Activated CD4-positive, alpha-beta T cell treated with anti-CD3 and anti-CD28 coated beads for 1 hour (primary cell): ENCODE measurements at regions not wholly inside any gene's neighbourhood (a gene's known extent, or its start where the extent isn't known, plus 50 kb on each side); places are given as distances from the start of the nearest gene placed in this dataset.
A peak's percentile ranks its signal among the peaks of the same experiment; 100 is the strongest.

Source experiments
- DNase-seq: peaks from one replicate; pipeline ENCODE4 v3.0.0-alpha.2; 2020

DNA sequence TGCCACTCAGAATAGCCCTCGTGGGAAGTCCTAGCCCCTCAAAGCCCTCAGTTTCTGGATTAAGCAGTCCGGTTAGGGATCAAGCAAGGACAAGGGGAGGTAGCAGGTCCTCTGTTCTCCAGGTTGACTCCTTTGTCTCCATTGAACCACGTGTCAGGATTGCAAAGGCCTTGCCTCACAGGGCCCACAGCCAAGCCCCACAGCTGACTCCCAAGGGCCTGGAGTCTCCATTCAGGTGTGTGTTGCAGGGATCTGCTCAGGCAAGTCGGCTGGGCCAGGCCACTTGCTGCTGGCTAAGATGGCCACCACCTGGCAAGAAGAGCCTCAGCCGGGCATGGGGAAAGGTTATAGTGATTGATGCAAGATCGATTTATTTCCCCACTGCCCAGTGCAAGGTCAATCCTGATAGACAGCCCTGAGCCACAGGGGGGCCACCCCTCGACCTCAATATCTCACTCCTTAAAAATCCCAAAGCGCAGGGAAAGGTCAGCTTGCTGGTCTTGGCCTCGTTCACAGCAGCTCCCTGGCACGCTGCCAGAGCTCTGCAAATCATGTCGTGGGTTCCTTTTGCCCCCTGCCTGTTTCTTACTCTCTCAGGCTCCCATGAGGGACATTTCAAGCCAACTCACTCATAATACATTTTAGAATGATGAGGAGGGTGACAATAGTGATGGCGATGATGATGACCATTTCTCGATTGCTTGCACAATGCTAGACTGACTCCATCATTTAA lies 75.9 kb downstream of the EDN3 start:
- no peak for DNase-seq

DNA sequence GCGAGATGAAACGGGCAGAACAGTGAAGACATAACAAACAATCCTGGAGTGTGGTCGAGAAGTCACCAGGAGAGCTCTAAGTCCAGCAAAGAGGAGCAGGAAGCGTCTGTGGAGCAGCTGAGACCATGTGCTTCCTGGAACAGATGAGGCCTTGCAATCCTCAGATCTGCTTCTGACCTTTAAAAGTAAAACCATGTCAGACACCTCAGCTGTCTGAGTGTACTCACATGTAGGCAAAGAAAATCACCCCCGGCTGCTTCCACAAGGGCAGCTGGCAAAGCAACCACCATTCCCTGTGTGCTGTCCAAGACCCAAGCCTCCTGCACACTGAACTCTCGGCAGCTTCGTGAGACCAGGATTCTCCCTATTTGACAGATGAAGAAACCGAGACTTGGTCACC lies 76.6 kb downstream of the EDN3 start:
- DNase-seq = no peak

DNA sequence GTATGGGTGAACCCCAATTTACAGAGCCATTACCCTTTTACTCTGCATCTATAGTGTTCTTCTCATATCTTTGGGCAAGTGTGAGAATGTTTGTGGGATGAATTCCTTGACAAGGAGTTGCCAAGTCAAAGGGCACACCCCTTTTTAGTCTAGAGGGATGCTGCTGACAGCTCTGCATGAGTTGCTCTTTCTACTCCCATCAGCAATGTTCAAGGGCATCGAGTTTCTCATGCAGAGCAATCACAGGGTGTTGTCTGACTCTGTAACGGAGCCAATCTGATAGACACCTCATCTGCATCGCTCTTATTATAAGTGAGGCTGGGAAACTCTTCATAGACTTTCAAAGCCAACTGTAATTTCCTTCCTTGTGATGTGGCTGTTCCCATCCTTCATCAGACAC lies 77.4 kb downstream of the EDN3 start:
- DNase-seq = no peak

DNA sequence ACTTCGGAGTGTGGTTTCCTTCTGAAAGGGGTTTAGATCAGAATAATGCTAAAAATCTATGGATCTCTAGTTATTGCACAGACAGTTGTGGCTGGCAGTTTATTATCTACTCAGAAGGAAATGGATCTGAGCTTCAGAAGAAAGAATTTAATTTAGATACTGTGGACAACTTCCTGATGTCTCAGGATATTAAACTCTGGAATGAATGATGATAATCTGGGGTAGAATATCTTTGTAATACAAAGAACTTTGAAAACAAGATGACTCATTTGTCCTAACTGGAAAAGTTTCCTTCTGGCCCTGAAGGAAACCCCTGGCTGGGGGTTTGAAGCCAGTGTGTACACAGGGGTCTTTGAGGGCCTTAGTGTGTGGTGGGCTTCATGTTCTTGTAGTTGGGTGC lies 78.0 kb downstream of the EDN3 start:
- no peak for DNase-seq

DNA sequence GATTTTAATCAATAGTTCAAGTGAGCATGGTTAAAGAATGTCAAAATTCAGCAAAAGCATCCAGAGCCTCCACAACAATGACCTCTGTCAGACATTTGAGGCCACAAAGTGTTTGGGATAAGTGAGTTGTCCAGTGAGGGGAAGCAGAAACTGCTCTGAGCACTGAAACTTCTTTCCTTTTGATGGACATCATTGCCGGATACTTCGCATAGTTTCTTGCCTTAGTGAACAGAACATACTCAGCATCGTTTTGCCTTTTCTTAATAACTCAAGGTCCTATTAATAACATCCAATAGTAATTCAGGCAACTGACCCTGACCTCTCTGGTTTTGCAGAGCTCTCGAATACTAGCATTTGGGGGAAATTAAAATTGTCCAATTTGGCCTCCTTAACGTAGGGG lies 78.6 kb downstream of the EDN3 start:
- DNase-seq = no peak

DNA sequence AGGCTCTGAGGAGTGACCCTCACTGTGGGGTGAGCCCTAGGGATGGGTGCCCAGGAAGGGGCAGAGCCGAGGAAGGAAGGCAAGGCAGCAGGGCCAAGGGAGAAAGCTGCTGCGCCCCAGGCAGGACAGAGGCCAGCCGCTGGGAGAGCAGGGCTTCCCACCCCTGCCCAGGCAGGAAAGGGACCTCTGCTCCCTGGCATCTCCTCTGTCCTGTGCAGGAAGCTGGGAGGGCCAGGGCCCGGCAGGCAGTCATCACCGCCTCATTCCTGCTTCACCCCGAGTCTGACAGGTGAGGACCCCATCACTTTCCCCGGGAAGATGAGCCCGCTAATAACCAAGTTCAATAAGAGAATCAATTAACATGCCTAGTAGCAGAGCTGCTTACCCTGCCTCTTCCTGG lies 81.3 kb downstream of the EDN3 start:
- DNase-seq = no peak

DNA sequence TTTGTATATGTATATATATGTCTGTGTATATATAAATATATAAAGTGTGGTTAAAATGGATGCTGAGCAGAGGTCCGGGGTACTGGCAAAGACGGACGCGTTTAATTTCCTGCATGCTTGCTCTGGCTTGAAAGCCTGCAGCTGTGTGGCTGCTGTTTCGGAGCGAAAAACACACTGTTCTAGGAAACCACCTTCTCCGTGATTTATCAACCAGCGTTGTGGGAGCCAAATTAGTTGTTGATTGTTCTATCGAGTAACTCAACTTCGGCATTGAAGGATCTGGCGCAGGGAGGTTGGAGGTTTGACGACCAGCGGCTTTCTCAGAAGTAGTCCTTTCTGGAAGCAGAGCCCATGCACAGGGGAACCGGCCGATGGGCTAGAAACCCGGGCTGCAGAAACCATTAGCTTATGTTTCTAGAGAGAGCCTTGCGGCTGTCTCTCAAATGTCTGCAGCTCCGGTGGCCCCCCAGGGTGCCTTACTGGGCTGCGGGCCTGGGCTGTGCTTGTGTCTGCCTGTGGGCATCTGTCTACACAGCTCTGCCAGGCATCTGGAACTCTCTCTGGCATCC lies 81.8 kb downstream of the EDN3 start:
- no peak for DNase-seq

DNA sequence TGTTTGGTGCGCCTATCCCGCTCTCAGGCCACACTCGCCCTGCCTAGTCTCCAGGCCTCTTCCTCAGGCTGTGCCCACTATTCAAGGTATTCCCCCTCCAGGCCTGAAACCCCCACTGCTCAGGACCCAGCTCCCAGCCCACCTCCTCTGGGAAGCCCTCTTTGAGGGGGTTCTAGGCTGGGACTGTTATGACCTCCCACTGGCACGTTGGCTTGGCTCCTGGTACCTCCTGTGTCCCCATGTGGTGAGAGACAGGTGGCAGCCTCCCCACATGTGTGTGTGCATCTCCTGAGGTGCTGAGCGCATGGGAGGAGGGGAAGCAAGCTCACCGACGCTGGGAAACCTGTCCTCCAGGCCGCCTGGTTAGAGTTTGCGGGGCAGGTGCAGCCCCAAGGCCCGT lies 82.5 kb downstream of the EDN3 start:
- DNase-seq = no peak

DNA sequence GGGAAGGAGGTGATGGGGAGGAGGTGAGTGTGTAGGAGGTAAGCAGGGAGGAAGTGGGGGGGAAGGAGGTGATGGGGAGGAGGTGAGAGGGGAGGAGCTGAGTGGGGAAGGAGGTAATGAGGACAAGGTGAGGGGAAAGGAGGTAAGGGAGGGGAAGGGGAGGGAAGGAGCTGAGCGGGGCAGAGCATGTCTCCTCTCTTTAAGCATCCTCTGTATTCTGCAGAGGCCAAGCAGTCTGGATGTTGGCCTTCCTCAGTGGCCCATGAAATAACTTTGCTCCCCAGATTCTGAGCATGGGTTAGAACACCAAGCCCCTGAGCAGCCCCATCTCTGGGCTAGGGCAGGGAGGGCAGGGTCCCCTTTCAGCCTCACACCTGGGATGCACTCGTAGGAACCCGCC lies 84.6 kb downstream of the EDN3 start:
- DNase-seq = no peak

DNA sequence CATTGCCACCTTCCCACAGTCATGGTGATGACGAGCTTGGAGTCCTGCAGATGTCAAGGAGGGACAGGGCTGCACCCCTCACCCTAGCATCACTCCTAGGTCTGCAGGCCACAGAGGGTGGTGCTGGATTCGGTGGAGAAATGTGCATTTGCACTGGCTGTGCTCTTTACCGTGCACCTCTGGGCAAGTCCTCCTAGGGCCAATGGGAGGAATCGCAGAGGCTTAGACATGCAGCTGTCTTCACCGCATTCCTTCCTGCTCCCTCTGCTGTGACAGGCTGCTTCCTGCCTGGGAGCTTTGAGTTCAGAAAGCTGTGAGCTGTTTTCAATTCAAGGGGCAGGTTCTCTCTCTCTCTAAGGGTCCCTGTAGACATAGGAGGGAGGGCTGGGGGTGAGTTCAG lies 85.1 kb downstream of the EDN3 start:
- DNase-seq = no peak

DNA sequence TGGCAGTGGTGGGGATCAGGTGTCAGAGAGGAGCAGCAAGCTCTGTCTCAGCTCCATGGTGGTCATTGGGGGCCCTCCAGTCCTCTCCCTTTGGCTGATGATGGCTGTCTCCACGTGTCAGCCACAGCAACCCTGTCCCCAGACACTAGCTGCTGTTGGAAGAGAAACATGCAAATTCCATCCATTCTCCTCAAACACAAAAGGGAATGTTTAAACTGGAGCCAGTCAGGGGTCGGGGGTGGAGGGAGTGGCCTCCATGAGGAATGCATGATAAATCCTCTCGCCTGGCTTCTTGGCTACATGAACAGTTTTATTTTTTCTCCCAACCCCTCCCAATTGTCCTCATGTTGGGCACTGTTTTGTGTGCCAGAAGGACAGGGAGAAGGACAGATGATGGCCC lies 86.4 kb downstream of the EDN3 start:
- DNase-seq = no peak

DNA sequence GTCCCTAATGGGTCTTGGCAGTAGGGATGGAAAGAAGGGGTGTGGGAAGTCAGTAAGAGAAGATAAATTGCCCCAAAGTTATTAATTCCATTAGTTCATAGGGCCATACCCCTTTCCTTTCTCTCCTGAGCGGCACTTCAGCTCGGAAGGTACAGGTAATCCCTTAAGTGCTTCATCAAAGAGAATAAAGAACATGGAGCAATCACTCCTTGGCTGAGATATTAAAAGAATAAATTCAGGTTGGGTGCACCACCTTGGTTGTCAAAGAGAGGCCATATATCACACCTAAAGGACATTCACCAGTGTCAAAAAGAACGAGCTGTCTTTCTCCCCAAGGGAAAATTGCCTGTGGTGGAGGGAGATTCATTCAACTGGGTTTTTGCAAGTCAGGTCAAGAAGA lies 87.5 kb downstream of the EDN3 start:
- no peak for DNase-seq

DNA sequence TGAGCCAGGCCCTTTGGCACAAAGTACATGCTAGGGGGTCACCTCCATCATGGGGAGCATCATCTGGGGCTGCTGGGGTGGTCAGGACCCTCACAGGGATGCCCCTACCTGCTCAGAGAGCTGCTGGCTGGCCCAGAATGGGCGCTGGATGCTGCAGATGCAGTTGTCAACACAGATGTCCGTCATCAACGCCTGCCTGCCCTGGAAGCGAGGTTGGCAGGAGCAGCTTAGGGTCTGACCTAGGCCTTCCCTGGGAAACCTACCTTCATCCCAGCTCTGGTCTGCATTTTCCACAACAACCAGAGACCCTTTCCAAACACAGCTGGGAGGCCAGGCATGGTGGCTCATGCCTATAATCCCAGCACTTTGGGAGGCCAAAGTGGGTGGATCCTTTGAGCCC lies 88.0 kb downstream of the EDN3 start:
- DNase-seq = no peak

DNA sequence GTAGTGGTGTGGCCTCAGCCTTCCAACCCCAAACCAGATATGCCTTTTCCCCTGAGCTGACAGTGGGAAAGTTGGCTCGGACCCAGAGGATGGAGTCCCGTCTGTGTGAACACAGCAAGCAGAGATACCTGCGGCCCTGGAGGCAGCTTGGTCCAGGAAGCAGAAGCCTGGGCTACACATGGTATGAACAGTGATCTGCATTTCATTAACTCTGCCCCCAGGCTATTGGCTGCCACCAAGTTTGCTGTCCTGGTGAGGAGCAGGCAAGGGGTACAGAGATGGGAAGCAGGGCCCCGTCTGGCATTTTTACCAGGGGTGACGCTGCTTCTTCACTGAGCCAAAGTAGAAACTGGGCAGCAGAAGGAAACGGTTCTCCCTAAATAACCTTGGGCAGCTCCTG lies 90.0 kb downstream of the EDN3 start:
- DNase-seq = no peak

DNA sequence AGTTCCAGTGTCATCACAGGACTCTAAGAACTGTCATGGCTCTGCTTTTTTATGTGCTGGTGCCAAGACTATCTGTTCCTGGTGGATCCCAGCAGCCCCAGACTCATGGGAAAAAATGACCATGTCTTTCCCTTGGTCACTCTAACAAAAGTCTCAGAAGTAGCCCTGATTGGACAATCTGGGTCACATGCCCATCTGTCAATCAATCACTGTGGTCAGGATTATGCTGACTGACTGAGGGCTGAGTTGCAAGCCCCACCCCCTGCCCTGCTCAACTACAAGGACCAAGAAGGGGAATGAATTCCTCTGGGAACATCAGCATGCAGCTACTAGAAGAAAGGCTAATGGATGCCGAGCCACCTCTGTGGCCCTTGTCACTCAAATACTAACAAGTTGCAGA lies 91.6 kb downstream of the EDN3 start:
- no peak for DNase-seq

DNA sequence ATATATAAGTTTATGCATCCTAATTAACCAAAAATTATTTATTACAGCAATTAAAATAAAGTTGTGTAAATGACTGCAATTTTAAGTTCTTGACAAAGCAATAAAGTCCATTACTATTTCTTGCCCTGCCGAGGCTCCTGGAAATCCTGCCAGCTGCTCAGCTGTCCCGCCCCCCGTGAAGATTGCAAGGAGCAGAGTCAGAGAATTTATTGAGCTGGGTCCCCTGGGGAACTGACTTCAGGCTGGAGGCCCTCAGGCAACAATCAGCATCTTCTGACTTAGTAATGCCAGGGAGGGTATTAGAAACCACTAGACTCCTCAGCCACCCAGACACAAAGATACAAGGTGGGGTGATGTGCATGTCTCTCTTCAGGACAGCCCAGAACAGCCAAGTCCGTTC lies 92.3 kb downstream of the EDN3 start:
- no peak for DNase-seq

DNA sequence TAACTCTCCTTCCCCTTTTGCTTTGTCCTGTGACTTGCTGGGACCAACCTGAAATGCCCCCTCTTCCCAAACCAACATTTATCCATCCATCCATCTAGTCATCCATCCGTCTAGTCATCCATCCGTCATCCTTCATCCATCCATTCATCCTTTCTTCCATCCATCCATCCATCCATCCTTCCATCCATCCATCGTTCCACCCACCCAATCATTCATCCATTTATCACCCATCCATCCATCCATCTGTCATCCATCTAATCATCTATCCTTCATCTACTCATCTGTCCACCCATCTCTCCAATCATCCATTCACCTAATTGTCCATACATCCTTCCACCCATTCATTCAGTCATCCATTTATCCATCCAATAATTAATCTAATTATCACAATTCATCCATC lies 92.7 kb downstream of the EDN3 start:
- DNase-seq = no peak

DNA sequence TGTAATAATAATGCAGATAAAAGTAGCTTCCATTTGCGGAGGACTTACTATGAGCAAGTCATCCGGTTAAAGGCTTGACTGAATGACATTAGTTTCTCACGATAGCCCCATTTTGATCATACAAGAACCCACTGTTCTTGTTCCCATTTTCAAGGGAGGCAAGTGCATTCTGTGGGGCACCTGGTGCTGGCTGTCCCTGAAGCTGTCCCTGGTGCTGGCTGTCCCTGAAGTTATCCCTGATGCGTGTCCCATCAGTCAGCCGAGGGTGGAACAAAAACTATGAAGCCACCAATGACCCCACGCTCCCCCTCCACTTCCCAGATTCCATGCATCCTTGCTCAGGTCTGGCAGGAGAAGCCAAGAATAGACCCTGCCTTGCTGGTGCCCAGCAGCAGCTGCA lies 95.3 kb downstream of the EDN3 start:
- no peak for DNase-seq

DNA sequence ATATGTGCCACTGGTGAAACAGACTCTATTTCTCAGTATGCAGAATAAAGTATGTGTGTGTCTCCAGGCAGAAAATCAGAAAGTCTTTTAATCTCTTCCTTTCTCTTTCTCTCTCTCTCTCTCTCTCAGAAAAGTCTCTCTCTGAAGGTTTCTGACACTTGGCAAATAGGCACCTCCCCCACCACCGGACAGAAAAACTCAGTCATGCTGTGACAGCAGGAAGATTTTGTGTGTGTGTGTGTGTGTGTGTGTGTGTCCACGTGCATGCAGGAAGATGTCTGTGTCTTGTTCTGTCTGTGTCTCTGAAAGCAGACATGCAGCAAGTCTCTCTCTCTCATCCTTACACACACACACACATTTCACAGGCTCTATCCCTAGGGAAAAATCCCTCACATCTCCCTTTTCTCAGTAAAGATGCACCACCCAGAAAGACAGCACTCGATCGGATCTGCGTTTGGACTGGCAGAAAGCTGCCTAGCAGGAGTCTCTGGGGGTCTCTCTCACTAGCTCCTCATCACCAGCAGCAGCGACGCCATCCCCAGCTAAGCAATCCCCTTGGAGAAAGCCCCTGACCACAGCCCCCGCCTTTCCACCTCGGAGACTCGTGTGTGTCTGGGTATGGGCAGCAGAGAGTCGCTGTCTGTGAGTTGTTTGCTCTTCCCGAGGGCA lies 98.3 kb downstream of the EDN3 start:
- no peak for DNase-seq

DNA sequence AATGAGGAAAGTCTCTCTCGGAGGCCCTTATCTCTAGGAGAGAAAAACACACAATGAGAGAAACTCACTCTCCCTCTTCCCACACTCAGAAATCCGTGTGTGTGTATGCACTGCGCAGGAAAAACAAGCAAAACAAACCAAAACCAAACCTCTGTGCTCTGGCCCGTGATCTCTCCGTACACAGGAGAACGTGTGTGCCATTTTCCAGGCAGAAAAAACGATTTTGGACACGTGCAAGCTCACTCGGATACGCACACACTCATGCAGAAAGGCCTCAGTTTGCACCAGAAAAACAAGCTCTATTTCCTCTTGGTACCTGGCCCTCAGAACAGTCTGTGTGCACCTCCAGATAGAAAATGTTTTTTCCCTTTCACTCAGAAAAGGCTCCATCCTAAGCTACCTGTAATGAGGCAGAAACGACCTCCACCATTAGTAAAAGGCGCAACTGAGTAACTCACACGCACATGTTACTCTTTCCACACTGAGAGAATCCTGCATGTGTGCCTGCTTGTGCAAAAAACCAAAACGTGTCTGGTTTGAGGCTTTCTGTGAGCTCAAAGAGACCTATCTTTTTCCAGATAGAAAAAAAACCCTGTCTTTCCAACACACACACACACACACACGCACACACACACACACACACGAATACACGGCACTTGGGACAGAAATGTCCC lies 99.2 kb downstream of the EDN3 start:
- no peak for DNase-seq

DNA sequence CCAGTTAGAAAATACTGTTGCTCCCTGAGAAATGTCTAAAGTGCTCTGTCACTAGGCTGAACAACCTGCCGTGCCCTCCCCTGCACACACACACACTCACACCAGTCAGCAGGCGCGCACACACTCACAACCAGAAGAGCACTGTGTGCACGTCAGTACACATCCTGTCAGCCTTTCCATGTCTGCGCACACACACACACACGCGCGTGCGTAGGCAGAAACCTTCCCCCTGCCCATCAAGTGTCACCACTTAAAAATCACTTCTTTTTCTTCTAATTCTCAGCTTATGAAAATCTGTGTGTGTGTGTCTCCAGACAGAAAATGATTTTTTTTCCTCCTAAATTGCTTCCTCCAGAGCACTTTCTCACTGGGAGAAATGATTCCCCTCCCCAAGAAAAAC lies 100.3 kb downstream of the EDN3 start:
- DNase-seq = no peak

DNA sequence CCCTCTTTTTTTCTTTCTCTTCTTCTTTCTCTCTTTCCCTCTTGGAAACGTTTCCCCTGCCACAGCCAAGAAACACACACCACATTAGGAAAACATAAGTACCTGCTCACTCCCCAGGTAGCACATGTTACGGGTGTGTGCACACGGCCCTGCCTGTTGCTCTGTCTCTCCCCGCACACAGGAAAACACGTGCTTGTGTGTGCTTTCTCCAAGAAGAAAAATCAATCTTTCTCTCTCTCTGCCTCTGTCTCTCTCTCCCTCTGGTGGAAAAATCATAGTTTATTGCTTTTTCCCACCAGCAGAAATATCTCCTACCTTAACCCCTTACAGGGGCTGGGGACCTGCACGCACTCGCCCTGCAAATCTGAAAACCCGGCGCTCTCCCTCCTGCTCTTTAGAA lies 102.3 kb downstream of the EDN3 start:
- no peak for DNase-seq

DNA sequence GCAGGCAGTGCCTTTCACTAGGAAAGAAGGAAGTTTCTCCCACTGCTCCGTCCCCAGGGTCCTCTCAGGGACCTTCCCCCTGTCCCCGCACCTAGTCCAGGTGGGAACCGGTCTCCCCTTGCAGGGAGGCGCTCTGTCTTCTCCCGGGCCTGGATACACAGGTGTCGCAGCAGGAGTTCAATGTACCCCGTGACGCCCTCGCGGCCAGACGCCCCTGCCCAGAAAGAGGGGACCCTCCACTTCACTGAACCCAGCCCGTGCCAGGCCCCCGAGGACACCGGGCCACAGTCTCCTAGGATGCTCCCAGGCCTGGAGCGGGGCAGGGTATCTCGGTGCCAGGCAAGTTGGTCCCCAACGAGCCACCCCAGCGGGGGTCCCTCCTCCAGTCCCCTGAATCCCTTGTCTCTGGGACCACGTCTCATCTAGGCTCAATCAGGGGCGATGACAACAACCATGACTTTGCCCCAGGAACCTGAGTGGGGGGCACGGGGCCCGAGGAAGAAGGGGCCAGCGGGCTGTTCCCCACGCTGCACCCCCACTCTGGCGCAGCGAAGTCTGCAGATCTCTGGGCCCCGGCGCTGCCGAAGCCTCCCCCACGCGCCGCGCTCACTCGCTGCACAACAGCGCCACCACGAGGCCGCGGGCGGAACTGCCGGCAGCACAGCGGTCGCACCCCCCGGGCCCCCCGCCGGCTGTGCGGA lies 103.0 kb downstream of the EDN3 start:
- DNase-seq = peak; percentile 67

DNA sequence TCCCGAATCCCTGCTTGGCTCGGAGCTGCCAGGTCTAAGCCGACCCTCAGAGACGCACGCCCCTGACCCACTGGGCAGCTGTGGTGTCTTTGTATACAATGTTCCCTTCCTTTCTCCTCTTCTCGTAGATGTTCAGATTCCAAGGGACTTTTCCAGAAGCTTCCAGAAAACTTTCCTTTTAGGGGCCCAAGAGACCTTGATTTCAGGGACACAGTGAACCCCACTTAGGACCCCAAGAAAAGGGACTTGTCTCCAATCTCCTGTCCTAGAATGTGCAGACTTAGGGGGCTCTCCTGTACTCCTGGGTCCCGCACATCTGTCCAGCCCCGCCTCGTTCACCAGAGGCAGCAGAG lies 103.5 kb downstream of the EDN3 start:
- no peak for DNase-seq
